ENCODE measurements at regions not wholly inside any gene's neighbourhood (a gene's known extent, or its start where the extent isn't known, plus 50 kb on each side); places are given as distances from the start of the nearest gene placed in this dataset.

DNA sequence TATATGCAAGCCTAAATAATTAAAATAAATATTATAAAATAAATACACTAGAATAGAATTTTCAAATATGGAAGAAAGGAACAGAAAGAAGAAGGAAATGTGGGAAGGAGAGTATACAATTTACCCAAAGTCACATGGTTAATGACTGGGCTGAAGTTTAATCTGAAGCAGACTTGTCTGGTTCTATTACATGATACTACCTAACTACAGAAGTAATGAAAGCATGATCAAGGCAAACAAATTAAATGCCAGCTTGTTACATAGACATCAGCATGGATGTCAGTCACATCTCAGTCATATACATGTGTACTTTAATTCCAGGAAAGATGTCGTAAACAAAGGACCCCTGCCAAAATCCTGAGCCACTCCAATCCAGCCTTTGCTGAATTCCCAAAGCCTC lies 1060.8 kb downstream of the CNTNAP5 start:
- TF ChIP-seq, protein P1, sequence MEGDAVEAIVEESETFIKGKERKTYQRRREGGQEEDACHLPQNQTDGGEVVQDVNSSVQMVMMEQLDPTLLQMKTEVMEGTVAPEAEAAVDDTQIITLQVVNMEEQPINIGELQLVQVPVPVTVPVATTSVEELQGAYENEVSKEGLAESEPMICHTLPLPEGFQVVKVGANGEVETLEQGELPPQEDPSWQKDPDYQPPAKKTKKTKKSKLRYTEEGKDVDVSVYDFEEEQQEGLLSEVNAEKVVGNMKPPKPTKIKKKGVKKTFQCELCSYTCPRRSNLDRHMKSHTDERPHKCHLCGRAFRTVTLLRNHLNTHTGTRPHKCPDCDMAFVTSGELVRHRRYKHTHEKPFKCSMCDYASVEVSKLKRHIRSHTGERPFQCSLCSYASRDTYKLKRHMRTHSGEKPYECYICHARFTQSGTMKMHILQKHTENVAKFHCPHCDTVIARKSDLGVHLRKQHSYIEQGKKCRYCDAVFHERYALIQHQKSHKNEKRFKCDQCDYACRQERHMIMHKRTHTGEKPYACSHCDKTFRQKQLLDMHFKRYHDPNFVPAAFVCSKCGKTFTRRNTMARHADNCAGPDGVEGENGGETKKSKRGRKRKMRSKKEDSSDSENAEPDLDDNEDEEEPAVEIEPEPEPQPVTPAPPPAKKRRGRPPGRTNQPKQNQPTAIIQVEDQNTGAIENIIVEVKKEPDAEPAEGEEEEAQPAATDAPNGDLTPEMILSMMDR (IDR thresholded peaks at IDR 0.05), result no peak
- no peak for TF ChIP-seq ZFX (IDR thresholded peaks at IDR 0.05; ENCODE audit: borderline replicate concordance)

All from 22Rv1 (cell line).